ENCODE measurements at regions not wholly inside any gene's neighbourhood (a gene's known extent, or its start where the extent isn't known, plus 50 kb on each side); places are given as distances from the start of the nearest gene placed in this dataset.
"Not testable (repeated sequence)": the region's sequence is repeated elsewhere in the genome, so short reads cannot be mapped to it uniquely, and the experiment has no call there.

- H3K4me3 Mint-ChIP-seq: no peak overlapping the region
- peaks cover 7% of the 10 kb centered on the region for H3K4me1 Mint-ChIP-seq (ENCODE audit: low read depth)
- H3K9me3 Mint-ChIP-seq (ENCODE audit: low read depth): peaks cover 11% of the 10 kb centered on the region
- H3K27me3 Mint-ChIP-seq: peaks cover 16% of the 10 kb centered on the region
- peaks cover 8% of the 10 kb centered on the region for H3K36me3 Mint-ChIP-seq
- no peak overlapping the region for H3K27ac Mint-ChIP-seq
These were observed 93.2 kb downstream of the AKR1D1 start for GRCh38 chr7:138169441-138169851.

GRCh38 chr7:138170298-138170697 lies 94.0 kb downstream of the AKR1D1 start:
- Mint-ChIP-seq H3K9me3 (ENCODE audit: low read depth) (peaks cover 6% of the 10 kb centered on the region), H3K4me1 (ENCODE audit: low read depth) (peaks cover 7% of the 10 kb centered on the region), H3K27ac (no peak overlapping the region), H3K27me3 (peaks cover 16% of the 10 kb centered on the region), H3K4me3 (no peak overlapping the region), H3K36me3 (peaks cover 5% of the 10 kb centered on the region)

GRCh38 chr7:138170959-138171703 lies 94.9 kb downstream of the AKR1D1 start:
- Mint-ChIP-seq H3K36me3 (peaks cover 5% of the 10 kb centered on the region), H3K27ac (no peak overlapping the region), H3K9me3 (ENCODE audit: low read depth) (peaks cover 6% of the 10 kb centered on the region), H3K4me3 (no peak overlapping the region), H3K4me1 (ENCODE audit: low read depth) (peaks cover 7% of the 10 kb centered on the region), H3K27me3 (peaks cover 16% of the 10 kb centered on the region)

- peaks cover 7% of the 10 kb centered on the region for H3K4me1 Mint-ChIP-seq (ENCODE audit: low read depth)
- no peak overlapping the region for H3K4me3 Mint-ChIP-seq
- no peak overlapping the region for H3K27ac Mint-ChIP-seq
- peaks cover 6% of the 10 kb centered on the region for H3K9me3 Mint-ChIP-seq (ENCODE audit: low read depth)
- H3K27me3 Mint-ChIP-seq: peaks cover 17% of the 10 kb centered on the region
- peaks cover 5% of the 10 kb centered on the region for H3K36me3 Mint-ChIP-seq
These were observed 97.3 kb downstream of the AKR1D1 start for GRCh38 chr7:138173548-138173947.

- peaks cover 5% of the 10 kb centered on the region for H3K36me3 Mint-ChIP-seq
- H3K27me3 Mint-ChIP-seq: peaks cover 12% of the 10 kb centered on the region
- no peak overlapping the region for H3K27ac Mint-ChIP-seq
- peaks cover 2% of the 10 kb centered on the region for H3K4me1 Mint-ChIP-seq (ENCODE audit: low read depth)
- peaks cover 6% of the 10 kb centered on the region for H3K9me3 Mint-ChIP-seq (ENCODE audit: low read depth)
- H3K4me3 Mint-ChIP-seq: no peak overlapping the region
These were observed 99.8 kb downstream of the AKR1D1 start for GRCh38 chr7:138176060-138176459.

- no peaks in the 10 kb centered on the region for H3K36me3 Mint-ChIP-seq
- H3K9me3 Mint-ChIP-seq (ENCODE audit: low read depth): peaks cover 7% of the 10 kb centered on the region
- H3K4me3 Mint-ChIP-seq: no peak overlapping the region
- H3K27ac Mint-ChIP-seq: no peak overlapping the region
- no peaks in the 10 kb centered on the region for H3K4me1 Mint-ChIP-seq (ENCODE audit: low read depth)
- H3K27me3 Mint-ChIP-seq: peaks cover 1% of the 10 kb centered on the region
These were observed 107.9 kb downstream of the AKR1D1 start for GRCh38 chr7:138184191-138184590.

DNA sequence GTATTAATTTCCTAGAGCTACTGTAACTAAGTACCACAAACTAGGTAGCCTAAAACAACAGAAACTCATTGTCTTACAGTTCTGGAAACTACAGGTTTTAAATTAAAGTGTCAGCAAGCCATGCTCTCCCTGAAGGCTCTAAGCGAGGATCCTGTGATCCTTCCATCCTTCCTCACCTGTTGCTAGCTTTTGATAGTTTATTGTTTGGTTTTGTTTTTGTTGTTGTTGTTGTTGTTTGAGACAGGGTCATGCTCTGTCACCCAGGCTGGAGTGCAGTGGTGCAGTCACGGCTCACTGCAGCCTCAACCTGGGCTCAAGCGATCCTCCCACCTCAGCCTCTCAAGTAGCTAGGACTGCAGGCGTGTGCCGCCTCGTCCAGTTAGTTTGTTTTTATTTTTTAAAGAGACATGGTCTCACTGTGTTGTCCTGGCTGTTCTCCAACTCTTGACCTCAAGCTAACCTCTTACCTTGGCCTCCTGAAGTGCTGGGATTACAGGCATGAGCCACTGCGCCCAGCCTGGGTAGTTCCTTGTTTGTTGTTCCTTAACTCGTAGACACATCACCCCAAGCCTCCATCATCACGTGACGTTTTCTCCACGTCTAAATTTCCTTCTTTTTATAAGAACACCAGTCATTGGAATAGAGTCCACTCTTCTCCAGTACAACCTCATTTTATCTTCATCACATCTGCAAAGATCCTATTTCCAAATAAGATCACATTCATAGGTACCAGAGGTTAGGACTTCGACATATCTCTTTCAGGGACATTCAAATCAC lies 109.1 kb downstream of the AKR1D1 start:
- H3K9me3 Mint-ChIP-seq (ENCODE audit: low read depth): peaks cover 7% of the 10 kb centered on the region
- no peak overlapping the region for H3K4me3 Mint-ChIP-seq
- no peaks in the 10 kb centered on the region for H3K4me1 Mint-ChIP-seq (ENCODE audit: low read depth)
- H3K27me3 Mint-ChIP-seq: peaks cover 1% of the 10 kb centered on the region
- no peaks in the 10 kb centered on the region for H3K36me3 Mint-ChIP-seq
- H3K27ac Mint-ChIP-seq: no peak overlapping the region

DNA sequence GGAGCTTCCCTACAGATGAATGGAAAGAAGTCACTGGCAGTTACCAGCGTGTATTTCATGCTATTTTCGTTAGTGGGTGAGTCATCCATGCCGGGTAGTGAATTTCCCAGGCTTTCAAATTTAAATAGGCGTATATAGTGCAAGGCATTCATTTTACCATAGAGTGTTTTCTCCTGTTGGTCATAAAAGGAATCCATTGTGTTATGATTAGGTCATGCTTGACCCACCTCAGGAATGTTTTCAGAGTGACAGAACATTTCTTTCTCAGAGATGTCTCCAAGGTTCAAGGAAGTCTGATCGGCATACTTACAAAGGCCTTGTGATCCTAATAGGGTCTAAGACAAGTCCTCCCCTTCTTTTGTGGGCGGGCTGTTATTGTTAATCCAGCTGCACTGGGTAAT lies 110.7 kb downstream of the AKR1D1 start:
- peaks cover 7% of the 10 kb centered on the region for H3K9me3 Mint-ChIP-seq (ENCODE audit: low read depth)
- peaks cover 1% of the 10 kb centered on the region for H3K27me3 Mint-ChIP-seq
- H3K4me1 Mint-ChIP-seq (ENCODE audit: low read depth): no peaks in the 10 kb centered on the region
- no peak overlapping the region for H3K27ac Mint-ChIP-seq
- no peaks in the 10 kb centered on the region for H3K36me3 Mint-ChIP-seq
- H3K4me3 Mint-ChIP-seq: no peak overlapping the region

DNA sequence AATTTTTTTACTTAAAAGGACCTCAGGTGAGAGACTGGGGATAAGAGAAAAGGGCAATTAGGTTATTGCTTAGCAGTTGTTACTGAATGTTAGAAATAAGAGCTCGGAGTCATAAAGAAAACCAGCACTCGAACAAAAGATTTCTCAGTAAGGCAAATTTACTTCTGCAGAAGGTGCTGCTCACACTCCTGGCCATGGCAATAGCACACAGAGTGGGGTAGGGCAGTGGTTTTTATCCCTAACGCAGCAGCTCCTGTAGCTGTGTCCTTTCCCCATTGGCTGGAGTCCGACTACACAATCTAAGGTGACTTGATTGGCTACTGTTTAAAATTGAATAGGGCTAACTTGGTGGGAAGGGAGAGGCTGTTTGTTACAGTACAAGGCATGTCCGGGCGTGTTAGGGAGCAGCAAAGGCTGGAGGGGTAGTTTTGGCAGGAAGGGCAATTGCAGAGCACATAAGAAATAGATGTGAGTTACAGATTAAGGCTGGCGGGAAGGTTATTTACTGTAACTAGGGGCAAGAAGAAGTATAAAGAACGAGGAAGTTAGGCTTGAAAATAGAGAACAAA lies 112.1 kb downstream of the AKR1D1 start:
- Mint-ChIP-seq H3K27me3 (peaks cover 1% of the 10 kb centered on the region), H3K27ac (no peak overlapping the region)

DNA sequence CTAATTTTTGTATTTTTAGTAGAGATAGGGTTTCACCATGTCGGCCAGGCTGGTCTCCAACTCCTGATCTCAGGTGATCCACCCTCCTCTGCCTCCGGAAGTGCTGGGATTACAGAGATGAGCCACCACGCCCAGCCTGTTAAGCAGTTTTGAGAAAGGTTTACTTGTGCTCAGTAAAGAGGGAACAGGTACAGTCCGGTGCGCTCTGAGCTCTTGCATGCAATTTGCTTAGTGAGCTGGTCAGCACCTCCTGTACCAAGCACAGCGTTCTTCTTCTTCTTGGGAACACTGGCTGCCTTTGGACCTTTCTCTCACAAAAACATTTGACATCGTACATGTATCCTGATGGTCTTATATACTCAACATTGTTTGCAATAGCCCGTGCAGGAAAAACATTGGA lies 118.3 kb downstream of the AKR1D1 start:
- H3K4me1 Mint-ChIP-seq (ENCODE audit: low read depth): no peaks in the 10 kb centered on the region
- no peaks in the 10 kb centered on the region for H3K36me3 Mint-ChIP-seq
- H3K27ac Mint-ChIP-seq: no peak overlapping the region
- no peaks in the 10 kb centered on the region for H3K9me3 Mint-ChIP-seq (ENCODE audit: low read depth)
- no peak overlapping the region for H3K4me3 Mint-ChIP-seq
- peaks cover 4% of the 10 kb centered on the region for H3K27me3 Mint-ChIP-seq

More for the DNA sequence above, 112.1 kb downstream of the AKR1D1 start:
- no peaks in the 10 kb centered on the region for H3K4me1 Mint-ChIP-seq (ENCODE audit: low read depth)
- no peak overlapping the region for H3K4me3 Mint-ChIP-seq
- no peaks in the 10 kb centered on the region for H3K36me3 Mint-ChIP-seq
- peaks cover 7% of the 10 kb centered on the region for H3K9me3 Mint-ChIP-seq (ENCODE audit: low read depth)

DNA sequence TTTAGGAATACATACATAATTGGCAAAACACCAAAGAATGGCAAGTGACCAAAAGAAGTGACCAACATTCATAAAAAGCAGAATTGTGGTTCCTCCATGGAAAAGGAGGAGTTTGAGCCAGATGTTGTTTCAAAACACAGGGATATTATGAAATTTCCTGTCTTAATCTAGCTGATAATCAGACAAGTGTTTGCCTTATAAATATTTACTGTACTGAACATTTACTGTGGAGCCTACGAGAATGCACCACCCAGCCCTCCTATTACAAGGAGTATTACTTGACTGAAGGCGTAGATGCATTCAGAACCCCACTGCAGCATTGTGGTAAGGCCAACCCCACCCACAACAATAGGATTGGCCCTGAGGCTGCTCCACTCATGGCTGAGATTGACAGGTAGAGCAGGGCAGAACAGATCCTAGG lies 118.9 kb downstream of the AKR1D1 start:
- Mint-ChIP-seq H3K4me3 (no peak overlapping the region), H3K36me3 (no peaks in the 10 kb centered on the region), H3K27me3 (peaks cover 4% of the 10 kb centered on the region), H3K9me3 (ENCODE audit: low read depth) (no peaks in the 10 kb centered on the region), H3K27ac (no peak overlapping the region), H3K4me1 (ENCODE audit: low read depth) (no peaks in the 10 kb centered on the region)

DNA sequence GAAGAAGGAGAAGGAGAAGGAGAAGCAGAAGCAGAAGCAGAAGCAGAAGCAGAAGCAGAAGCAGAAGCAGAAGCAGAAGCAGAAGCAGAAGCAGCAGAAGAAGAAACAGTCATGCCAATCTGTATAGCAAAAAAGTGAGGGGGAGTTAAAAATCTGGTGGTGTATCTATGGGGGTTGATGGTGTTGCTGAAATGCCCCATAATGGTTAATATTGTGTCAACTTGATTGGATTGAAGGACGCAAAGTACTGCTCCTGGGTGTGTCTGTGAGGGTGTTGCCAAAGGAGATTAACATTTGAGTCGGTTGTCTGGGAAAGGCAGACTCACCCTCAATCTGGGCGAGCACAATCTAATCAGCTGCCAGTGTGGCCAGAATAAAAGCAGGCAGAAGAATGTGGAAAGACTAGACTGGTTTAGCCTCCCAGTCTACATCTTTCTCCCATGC lies 120.3 kb downstream of the AKR1D1 start:
- H3K4me3 Mint-ChIP-seq; H3K27me3 Mint-ChIP-seq; H3K27ac Mint-ChIP-seq; H3K36me3 Mint-ChIP-seq; H3K4me1 Mint-ChIP-seq (ENCODE audit: low read depth); H3K9me3 Mint-ChIP-seq (ENCODE audit: low read depth): not testable (repeated sequence)

GRCh38 chr7:138196971-138197896 lies 121.0 kb downstream of the AKR1D1 start:
- Mint-ChIP-seq H3K27ac (no peak overlapping the region), H3K27me3 (peaks cover 4% of the 10 kb centered on the region), H3K9me3 (ENCODE audit: low read depth) (no peaks in the 10 kb centered on the region), H3K4me1 (ENCODE audit: low read depth) (no peaks in the 10 kb centered on the region), H3K4me3 (no peak overlapping the region), H3K36me3 (no peaks in the 10 kb centered on the region)

- no peaks in the 10 kb centered on the region for H3K36me3 Mint-ChIP-seq
- H3K4me3 Mint-ChIP-seq: no peak overlapping the region
These were observed 128.2 kb downstream of the AKR1D1 start for GRCh38 chr7:138204285-138204981.

More at GRCh38 chr7:138204285-138204981, 128.2 kb downstream of the AKR1D1 start:
- Mint-ChIP-seq H3K27me3 (peaks cover 2% of the 10 kb centered on the region), H3K27ac (no peak overlapping the region), H3K9me3 (ENCODE audit: low read depth) (no peaks in the 10 kb centered on the region), H3K4me1 (ENCODE audit: low read depth) (no peaks in the 10 kb centered on the region)

All from activated naive CD8-positive, alpha-beta T cell (primary cell).